ENCODE measurements at regions not wholly inside any gene's neighbourhood (a gene's known extent, or its start where the extent isn't known, plus 50 kb on each side); places are given as distances from the start of the nearest gene placed in this dataset.
"Not testable (repeated sequence)": the region's sequence is repeated elsewhere in the genome, so short reads cannot be mapped to it uniquely, and the experiment has no call there.

GRCh38 chr18:60202708-60203107, 169.9 kb downstream of the MC4R start:
- no peak for DNase-seq

GRCh38 chr18:60200558-60200957, 172.0 kb downstream of the MC4R start:
- DNase-seq: no peak

- DNase-seq: no peak
Observed at GRCh38 chr18:60199505-60199904, 173.1 kb downstream of the MC4R start.

GRCh38 chr18:60197671-60198462, 174.7 kb downstream of the MC4R start:
- DNase-seq: no peak

GRCh38 chr18:60196836-60197606, 175.6 kb downstream of the MC4R start:
- peak; percentile 19 for DNase-seq

- no peak for DNase-seq
Observed at GRCh38 chr18:60193780-60194179, 178.8 kb downstream of the MC4R start.

GRCh38 chr18:60191926-60192325, 180.6 kb downstream of the MC4R start:
- DNase-seq: peak; percentile 10

- DNase-seq: peak; percentile 16
Observed at GRCh38 chr18:60189856-60190255, 182.7 kb downstream of the MC4R start.

- DNase-seq: no peak
Observed at GRCh38 chr18:60188958-60189357, 183.6 kb downstream of the MC4R start.

- no peak for DNase-seq
Observed at GRCh38 chr18:60182223-60182622, 190.4 kb downstream of the MC4R start.

GRCh38 chr18:60180671-60181070, 191.9 kb downstream of the MC4R start:
- no peak for DNase-seq

- not testable (repeated sequence) for DNase-seq
Observed at GRCh38 chr18:60178224-60178623, 194.4 kb downstream of the MC4R start.

- no peak for DNase-seq
Observed at GRCh38 chr18:60176259-60176658, 196.3 kb downstream of the MC4R start.

GRCh38 chr18:60174832-60175231, 197.7 kb downstream of the MC4R start:
- DNase-seq: no peak

- DNase-seq: no peak
Observed at GRCh38 chr18:60172030-60172429, 200.5 kb downstream of the MC4R start.

GRCh38 chr18:60163622-60164021, 209.0 kb downstream of the MC4R start:
- DNase-seq: no peak

GRCh38 chr18:60162388-60162787, 210.2 kb downstream of the MC4R start:
- no peak for DNase-seq

GRCh38 chr18:60157810-60158209, 214.8 kb downstream of the MC4R start:
- no peak for DNase-seq

GRCh38 chr18:60153376-60153775, 219.2 kb downstream of the MC4R start:
- DNase-seq: no peak

- DNase-seq: no peak
Observed at GRCh38 chr18:60149316-60149715, 223.3 kb downstream of the MC4R start.

- DNase-seq: no peak
Observed at GRCh38 chr18:60147323-60147722, 225.3 kb downstream of the MC4R start.

GRCh38 chr18:60146220-60146960, 226.2 kb downstream of the MC4R start:
- peak; percentile 57 for DNase-seq

- no peak for DNase-seq
Observed at GRCh38 chr18:60145776-60146175, 226.8 kb downstream of the MC4R start.
